ENCODE measurements at regions not wholly inside any gene's neighbourhood (a gene's known extent, or its start where the extent isn't known, plus 50 kb on each side); places are given as distances from the start of the nearest gene placed in this dataset.

- Histone ChIP-seq H3K27me3 (ENCODE audit: insufficient read depth, low read depth) (no peaks in the 10 kb centered on the region), H3K79me2 (ENCODE audit: low read depth) (no peaks in the 10 kb centered on the region), H3K9me2 (ENCODE audit: insufficient read depth) (no peaks in the 10 kb centered on the region), H3K4me3 (no peak overlapping the region), H3K4me2 (no peak overlapping the region), H3F3A (ENCODE audit: insufficient read depth, low read depth) (no peaks in the 10 kb centered on the region), H3K4me1 (replicated peaks; ENCODE audit: insufficient read depth) (no peaks in the 10 kb centered on the region), H3K9me3 (ENCODE audit: insufficient read depth, low read depth) (peaks cover 3% of the 10 kb centered on the region; the same call in 1 of the 2 replicates), H4K20me1 (ENCODE audit: insufficient read depth) (no peaks in the 10 kb centered on the region), H2AFZ (no peak overlapping the region), H3K27ac (no peak overlapping the region), H3K36me3 (ENCODE audit: low read depth) (no peaks in the 10 kb centered on the region)
- TF ChIP-seq CTCF (conservative IDR thresholded peaks at IDR 0.05): no peak
- no peak for TF ChIP-seq EZH2 (IDR thresholded peaks at IDR 0.05; ENCODE audit: low read depth)
- ChIA-PET POLR2A (ENCODE audit: unreplicated experiment) (interaction anchor here (0.6 kb wide), 1 partner anchor 922 kb away, joined by 26 read pairs; no protein-coding TSS in a partner anchor), CTCF (no interaction called here)
- intact Hi-C loops (cut with micrococcal nuclease; ENCODE audit: unreplicated experiment): no loop called here
- no TSS peak for BruUV-seq (replicated peaks)
- no peak for DNase-seq
Measured at GRCh38 chr12:93033948-93034347, 104.9 kb upstream of the EEA1 start.

- BruUV-seq (replicated peaks): no TSS peak
- Histone ChIP-seq H3K4me3 (no peak overlapping the region), H3K36me3 (ENCODE audit: low read depth) (no peaks in the 10 kb centered on the region), H2AFZ (no peak overlapping the region), H3K4me2 (no peak overlapping the region), H3F3A (ENCODE audit: insufficient read depth, low read depth) (no peaks in the 10 kb centered on the region), H3K27ac (no peak overlapping the region), H4K20me1 (ENCODE audit: insufficient read depth) (no peaks in the 10 kb centered on the region), H3K9me2 (ENCODE audit: insufficient read depth) (no peaks in the 10 kb centered on the region), H3K79me2 (ENCODE audit: low read depth) (no peaks in the 10 kb centered on the region), H3K4me1 (replicated peaks; ENCODE audit: insufficient read depth) (no peaks in the 10 kb centered on the region), H3K27me3 (ENCODE audit: insufficient read depth, low read depth) (no peaks in the 10 kb centered on the region), H3K9me3 (ENCODE audit: insufficient read depth, low read depth) (no peaks in the 10 kb centered on the region; the same call in 1 of the 2 replicates)
- ChIA-PET POLR2A (ENCODE audit: unreplicated experiment) (no interaction called here), CTCF (no interaction called here)
- no peak for DNase-seq
- TF ChIP-seq CTCF (conservative IDR thresholded peaks at IDR 0.05) (no peak), EZH2 (IDR thresholded peaks at IDR 0.05; ENCODE audit: low read depth) (no peak)
- intact Hi-C loops (cut with micrococcal nuclease; ENCODE audit: unreplicated experiment): no loop called here
Measured at GRCh38 chr12:93039062-93039461, 110.0 kb upstream of the EEA1 start.

GRCh38 chr12:93039930-93040329 lies 110.8 kb upstream of the EEA1 start:
- Histone ChIP-seq H3F3A (ENCODE audit: insufficient read depth, low read depth) (no peaks in the 10 kb centered on the region), H3K27me3 (ENCODE audit: insufficient read depth, low read depth) (no peaks in the 10 kb centered on the region), H2AFZ (no peak overlapping the region), H3K36me3 (ENCODE audit: low read depth) (no peaks in the 10 kb centered on the region), H3K9me3 (ENCODE audit: insufficient read depth, low read depth) (no peaks in the 10 kb centered on the region; the same call in 1 of the 2 replicates), H3K4me1 (replicated peaks; ENCODE audit: insufficient read depth) (no peaks in the 10 kb centered on the region), H3K4me2 (no peak overlapping the region), H4K20me1 (ENCODE audit: insufficient read depth) (no peaks in the 10 kb centered on the region), H3K79me2 (ENCODE audit: low read depth) (no peaks in the 10 kb centered on the region), H3K4me3 (no peak overlapping the region), H3K9me2 (ENCODE audit: insufficient read depth) (no peaks in the 10 kb centered on the region), H3K27ac (no peak overlapping the region)
- TF ChIP-seq CTCF (conservative IDR thresholded peaks at IDR 0.05): no peak
- TF ChIP-seq EZH2 (IDR thresholded peaks at IDR 0.05; ENCODE audit: low read depth): no peak
- no peak for DNase-seq
- intact Hi-C loops (cut with micrococcal nuclease; ENCODE audit: unreplicated experiment): no loop called here
- POLR2A ChIA-PET (ENCODE audit: unreplicated experiment): no interaction called here
- CTCF ChIA-PET: no interaction called here
- BruUV-seq (replicated peaks): no TSS peak
